ENCODE measurements at regions not wholly inside any gene's neighbourhood (a gene's known extent, or its start where the extent isn't known, plus 50 kb on each side); places are given as distances from the start of the nearest gene placed in this dataset.

- H3K27ac ChIP-seq: no peak overlapping the region
- TF ChIP-seq, protein P1, sequence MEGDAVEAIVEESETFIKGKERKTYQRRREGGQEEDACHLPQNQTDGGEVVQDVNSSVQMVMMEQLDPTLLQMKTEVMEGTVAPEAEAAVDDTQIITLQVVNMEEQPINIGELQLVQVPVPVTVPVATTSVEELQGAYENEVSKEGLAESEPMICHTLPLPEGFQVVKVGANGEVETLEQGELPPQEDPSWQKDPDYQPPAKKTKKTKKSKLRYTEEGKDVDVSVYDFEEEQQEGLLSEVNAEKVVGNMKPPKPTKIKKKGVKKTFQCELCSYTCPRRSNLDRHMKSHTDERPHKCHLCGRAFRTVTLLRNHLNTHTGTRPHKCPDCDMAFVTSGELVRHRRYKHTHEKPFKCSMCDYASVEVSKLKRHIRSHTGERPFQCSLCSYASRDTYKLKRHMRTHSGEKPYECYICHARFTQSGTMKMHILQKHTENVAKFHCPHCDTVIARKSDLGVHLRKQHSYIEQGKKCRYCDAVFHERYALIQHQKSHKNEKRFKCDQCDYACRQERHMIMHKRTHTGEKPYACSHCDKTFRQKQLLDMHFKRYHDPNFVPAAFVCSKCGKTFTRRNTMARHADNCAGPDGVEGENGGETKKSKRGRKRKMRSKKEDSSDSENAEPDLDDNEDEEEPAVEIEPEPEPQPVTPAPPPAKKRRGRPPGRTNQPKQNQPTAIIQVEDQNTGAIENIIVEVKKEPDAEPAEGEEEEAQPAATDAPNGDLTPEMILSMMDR (IDR thresholded peaks at IDR 0.05): no peak
- TF ChIP-seq POLR2A (IDR thresholded peaks at IDR 0.05): no peak
- intact Hi-C loops (cut with DNase I; ENCODE audit: low total_unique reads): no loop called here
- H3K4me3 ChIP-seq: no peak overlapping the region
- no peaks in the 10 kb centered on the region for H3K4me1 ChIP-seq
- H3K9me3 ChIP-seq: no peaks in the 10 kb centered on the region
- no peaks in the 10 kb centered on the region for H3K27me3 ChIP-seq
- H3K36me3 ChIP-seq: no peaks in the 10 kb centered on the region
- DNase-seq: no peak
Measured at GRCh38 chr2:208654056-208654455, 247.5 kb downstream of the PTH2R start.

DNA sequence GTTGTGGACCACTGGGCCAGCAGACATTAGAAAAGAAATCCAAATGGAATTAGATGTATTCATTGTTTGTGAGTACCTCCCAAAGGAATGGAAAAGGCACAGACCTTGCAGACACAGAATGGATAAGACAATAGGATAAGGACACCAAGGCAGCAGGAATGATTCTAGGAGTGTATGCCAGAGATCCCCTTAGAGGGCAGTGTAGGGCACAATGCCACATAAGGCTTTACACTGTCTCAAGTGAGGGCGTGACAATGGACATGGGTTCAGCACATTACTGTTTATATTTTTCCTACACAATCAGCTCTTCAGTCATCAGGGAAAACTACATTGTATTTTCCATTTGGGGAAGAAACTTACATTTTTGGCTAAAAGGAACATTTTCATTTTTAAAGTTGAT, 250.9 kb downstream of the PTH2R start:
- Histone ChIP-seq H3K27me3 (no peaks in the 10 kb centered on the region), H3K36me3 (no peaks in the 10 kb centered on the region), H3K9me3 (no peaks in the 10 kb centered on the region), H3K27ac (no peak overlapping the region), H3K4me3 (no peak overlapping the region), H3K4me1 (no peaks in the 10 kb centered on the region)
- intact Hi-C loops (cut with DNase I; ENCODE audit: low total_unique reads): no loop called here
- no peak for DNase-seq
- TF ChIP-seq POLR2A (IDR thresholded peaks at IDR 0.05): no peak
- TF ChIP-seq, protein P1 (IDR thresholded peaks at IDR 0.05): no peak

DNA sequence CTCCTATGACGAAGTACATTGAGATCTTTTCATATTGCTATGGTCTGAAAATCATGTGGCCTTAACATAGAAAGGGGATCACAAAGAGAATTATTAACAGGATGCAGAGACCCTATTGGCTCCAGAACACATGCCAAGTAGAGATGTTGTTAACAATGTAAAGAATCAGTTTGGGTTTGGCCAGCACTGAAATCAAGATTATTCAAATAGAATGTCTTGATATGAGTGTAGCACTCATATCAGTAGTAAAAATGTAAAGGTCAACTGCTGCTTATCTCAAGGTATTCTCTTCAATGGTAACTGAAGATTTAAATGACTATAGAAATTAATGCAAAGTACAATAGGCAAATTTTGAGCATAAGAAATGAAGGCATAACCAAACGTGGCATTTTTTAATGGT, 262.8 kb downstream of the PTH2R start:
- Histone ChIP-seq H3K36me3 (no peaks in the 10 kb centered on the region), H3K9me3 (no peaks in the 10 kb centered on the region), H3K4me1 (no peaks in the 10 kb centered on the region), H3K27ac (no peak overlapping the region), H3K4me3 (no peak overlapping the region), H3K27me3 (no peaks in the 10 kb centered on the region)
- TF ChIP-seq, protein P1 (IDR thresholded peaks at IDR 0.05): no peak
- no peak for TF ChIP-seq POLR2A (IDR thresholded peaks at IDR 0.05)
- no peak for DNase-seq
- intact Hi-C loops (cut with DNase I; ENCODE audit: low total_unique reads): no loop called here

DNA sequence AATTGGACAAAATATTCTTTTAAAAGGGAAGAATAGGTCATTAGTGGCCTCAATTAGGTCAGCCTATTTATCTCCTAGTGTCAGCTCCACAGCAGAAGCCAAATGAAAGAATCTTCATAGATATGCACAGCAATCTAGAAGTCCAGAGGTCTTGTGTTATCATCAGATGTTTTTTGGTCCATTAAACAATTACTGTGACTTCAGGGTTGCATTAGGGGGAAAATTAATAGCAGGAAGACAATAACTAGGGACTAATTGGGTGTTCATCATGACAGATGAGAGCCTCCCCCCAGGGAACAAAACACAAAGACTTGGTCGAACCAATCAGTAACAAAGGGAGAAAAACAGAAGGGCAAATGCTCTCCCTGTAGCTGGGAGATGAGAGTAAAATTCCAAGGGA, 264.7 kb downstream of the PTH2R start:
- Histone ChIP-seq H3K36me3 (no peaks in the 10 kb centered on the region), H3K4me3 (no peak overlapping the region), H3K27me3 (no peaks in the 10 kb centered on the region), H3K9me3 (no peaks in the 10 kb centered on the region), H3K4me1 (no peaks in the 10 kb centered on the region), H3K27ac (no peak overlapping the region)
- intact Hi-C loops (cut with DNase I; ENCODE audit: low total_unique reads): no loop called here
- TF ChIP-seq, protein P1 (IDR thresholded peaks at IDR 0.05): no peak
- no peak for TF ChIP-seq POLR2A (IDR thresholded peaks at IDR 0.05)
- no peak for DNase-seq

DNA sequence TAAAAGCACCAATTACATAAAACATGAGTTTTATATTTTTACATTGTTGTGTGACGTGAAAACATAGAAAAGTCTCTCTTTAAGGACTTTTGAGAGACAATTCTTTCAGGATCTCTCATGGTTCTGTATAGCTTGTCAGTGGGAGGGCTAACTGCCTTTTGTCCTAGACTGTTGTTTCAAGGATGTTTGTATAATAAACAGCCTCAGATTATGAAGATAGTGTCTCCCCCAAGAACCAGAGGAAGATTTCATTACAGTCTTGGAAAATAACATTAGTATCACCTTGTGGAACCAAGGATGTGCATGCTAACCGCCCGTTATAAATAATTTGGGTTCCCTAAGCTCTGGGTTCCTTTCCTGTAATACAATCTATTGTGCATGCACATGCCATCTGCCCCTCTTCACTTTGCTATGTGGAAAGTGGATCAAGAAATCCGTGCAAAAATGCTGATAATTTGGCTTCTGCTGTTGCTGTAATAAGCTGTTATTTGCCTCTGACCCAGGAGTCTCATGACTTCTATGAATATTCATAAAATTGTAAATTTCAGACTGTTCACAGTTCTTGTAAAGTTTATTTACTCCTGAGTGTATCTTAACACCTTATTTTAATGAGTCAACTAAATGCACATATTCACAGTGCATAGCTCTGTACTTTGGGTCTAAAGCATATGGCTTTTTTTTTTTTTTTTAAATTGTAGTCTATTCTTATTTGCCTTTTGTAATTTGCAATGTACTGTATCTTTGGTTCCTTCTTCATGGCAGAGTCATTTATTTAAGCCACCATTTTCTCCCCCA, 265.5 kb downstream of the PTH2R start:
- no peaks in the 10 kb centered on the region for H3K9me3 ChIP-seq
- no peaks in the 10 kb centered on the region for H3K4me1 ChIP-seq
- H3K36me3 ChIP-seq: no peaks in the 10 kb centered on the region
- no peak for DNase-seq
- intact Hi-C loops (cut with DNase I; ENCODE audit: low total_unique reads): no loop called here
- no peaks in the 10 kb centered on the region for H3K27me3 ChIP-seq
- TF ChIP-seq, protein P1 (IDR thresholded peaks at IDR 0.05): no peak
- TF ChIP-seq POLR2A (IDR thresholded peaks at IDR 0.05): no peak
- H3K4me3 ChIP-seq: no peak overlapping the region
- no peak overlapping the region for H3K27ac ChIP-seq

Data from uterus (tissue), 3 donors.